ENCODE measurements at regions not wholly inside any gene's neighbourhood (a gene's known extent, or its start where the extent isn't known, plus 50 kb on each side); places are given as distances from the start of the nearest gene placed in this dataset.

DNA sequence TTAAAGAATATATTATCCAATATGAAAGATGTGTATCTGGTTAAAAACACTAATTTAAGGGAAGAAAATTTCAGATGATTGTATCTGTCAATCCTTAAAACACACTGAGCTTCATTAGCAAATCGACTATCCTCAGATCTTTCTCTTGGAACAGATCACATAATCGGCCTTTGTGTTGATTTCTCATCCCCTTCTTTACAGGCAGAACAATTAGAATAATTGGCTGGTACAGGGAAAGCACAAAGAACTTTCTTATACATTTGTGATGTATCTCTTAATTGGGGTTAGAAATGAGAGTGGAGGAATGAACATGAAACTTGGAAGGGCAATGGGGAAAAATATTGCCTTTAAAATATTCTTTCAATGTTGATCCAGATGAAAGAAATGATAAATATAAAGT lies 662.1 kb downstream of the TLE4 start:
- no peaks in the 10 kb centered on the region for H3K9me3 ChIP-seq (ENCODE audit: insufficient read depth, low read depth)
- no peak for DNase-seq

DNA sequence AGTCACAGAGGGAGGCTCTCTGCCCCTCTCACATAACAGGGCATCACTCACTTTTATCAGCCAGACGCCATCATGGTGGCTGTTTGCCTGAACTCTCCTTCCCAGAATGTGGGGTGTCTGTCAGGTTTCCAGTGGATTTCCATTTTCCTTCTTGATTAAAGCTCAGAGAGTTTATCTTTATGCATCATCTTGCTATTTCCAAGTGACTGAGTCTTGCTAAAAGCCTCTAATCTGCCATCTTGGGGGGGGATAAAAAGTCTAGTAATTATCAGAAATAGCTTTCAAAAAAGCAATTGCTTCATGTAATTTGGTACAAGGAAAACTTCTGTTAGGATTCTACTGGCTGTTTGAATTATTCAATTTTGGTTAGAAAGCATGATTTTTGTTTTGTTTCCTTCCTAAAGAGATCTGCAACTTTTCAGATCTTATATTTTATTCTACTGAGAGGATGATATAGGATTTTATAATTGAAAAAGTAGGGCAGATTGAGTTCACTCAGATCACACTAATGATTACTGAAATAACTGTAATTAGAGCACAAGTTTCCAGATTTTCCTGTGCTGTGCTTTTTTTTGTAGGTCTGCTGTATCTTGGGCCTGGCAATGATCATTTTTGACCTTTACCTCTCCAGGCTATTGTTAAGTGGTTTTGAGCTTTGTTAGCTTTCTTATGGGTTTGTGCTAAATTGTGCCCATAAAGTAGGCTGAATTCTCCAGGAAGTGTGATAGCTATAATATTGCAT lies 661.5 kb downstream of the TLE4 start:
- H3K27me3 ChIP-seq (ENCODE audit: insufficient read depth, low read depth): no peaks in the 10 kb centered on the region
- H3K9me3 ChIP-seq (ENCODE audit: insufficient read depth, low read depth): no peaks in the 10 kb centered on the region
- H3K36me3 ChIP-seq (ENCODE audit: low read depth): no peaks in the 10 kb centered on the region
- no peak overlapping the region for H3K4me3 ChIP-seq
- H2AFZ ChIP-seq: no peak overlapping the region
- ChIA-PET POLR2A (ENCODE audit: unreplicated experiment) (no interaction called here), CTCF (no interaction called here)
- H3K79me2 ChIP-seq (ENCODE audit: low read depth): no peaks in the 10 kb centered on the region
- intact Hi-C loops (cut with micrococcal nuclease; ENCODE audit: unreplicated experiment): no loop called here
- H3K4me2 ChIP-seq: no peak overlapping the region
- H3K9me2 ChIP-seq (ENCODE audit: insufficient read depth): no peaks in the 10 kb centered on the region; the same call in 1 of the 2 replicates
- no peaks in the 10 kb centered on the region for H3K4me1 ChIP-seq (replicated peaks; ENCODE audit: insufficient read depth)
- DNase-seq: no peak
- BruUV-seq (replicated peaks): no TSS peak
- H3F3A ChIP-seq (ENCODE audit: insufficient read depth, low read depth): no peaks in the 10 kb centered on the region
- TF ChIP-seq, protein P1, sequence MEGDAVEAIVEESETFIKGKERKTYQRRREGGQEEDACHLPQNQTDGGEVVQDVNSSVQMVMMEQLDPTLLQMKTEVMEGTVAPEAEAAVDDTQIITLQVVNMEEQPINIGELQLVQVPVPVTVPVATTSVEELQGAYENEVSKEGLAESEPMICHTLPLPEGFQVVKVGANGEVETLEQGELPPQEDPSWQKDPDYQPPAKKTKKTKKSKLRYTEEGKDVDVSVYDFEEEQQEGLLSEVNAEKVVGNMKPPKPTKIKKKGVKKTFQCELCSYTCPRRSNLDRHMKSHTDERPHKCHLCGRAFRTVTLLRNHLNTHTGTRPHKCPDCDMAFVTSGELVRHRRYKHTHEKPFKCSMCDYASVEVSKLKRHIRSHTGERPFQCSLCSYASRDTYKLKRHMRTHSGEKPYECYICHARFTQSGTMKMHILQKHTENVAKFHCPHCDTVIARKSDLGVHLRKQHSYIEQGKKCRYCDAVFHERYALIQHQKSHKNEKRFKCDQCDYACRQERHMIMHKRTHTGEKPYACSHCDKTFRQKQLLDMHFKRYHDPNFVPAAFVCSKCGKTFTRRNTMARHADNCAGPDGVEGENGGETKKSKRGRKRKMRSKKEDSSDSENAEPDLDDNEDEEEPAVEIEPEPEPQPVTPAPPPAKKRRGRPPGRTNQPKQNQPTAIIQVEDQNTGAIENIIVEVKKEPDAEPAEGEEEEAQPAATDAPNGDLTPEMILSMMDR (conservative IDR thresholded peaks at IDR 0.05): no peak
- TF ChIP-seq EZH2 (IDR thresholded peaks at IDR 0.05; ENCODE audit: low read depth): no peak
- no peaks in the 10 kb centered on the region for H4K20me1 ChIP-seq (ENCODE audit: insufficient read depth)
- H3K27ac ChIP-seq: no peak overlapping the region

More for the DNA sequence above, 662.1 kb downstream of the TLE4 start:
- Histone ChIP-seq H3K9me2 (ENCODE audit: insufficient read depth) (no peaks in the 10 kb centered on the region), H3K4me2 (no peak overlapping the region), H3K27me3 (ENCODE audit: insufficient read depth, low read depth) (no peaks in the 10 kb centered on the region), H2AFZ (no peak overlapping the region), H3F3A (ENCODE audit: insufficient read depth, low read depth) (no peaks in the 10 kb centered on the region), H3K4me3 (no peak overlapping the region), H3K4me1 (replicated peaks; ENCODE audit: insufficient read depth) (no peaks in the 10 kb centered on the region), H3K79me2 (ENCODE audit: low read depth) (no peaks in the 10 kb centered on the region), H3K27ac (no peak overlapping the region), H3K36me3 (ENCODE audit: low read depth) (no peaks in the 10 kb centered on the region), H4K20me1 (ENCODE audit: insufficient read depth) (no peaks in the 10 kb centered on the region)
- ChIA-PET CTCF (no interaction called here), POLR2A (ENCODE audit: unreplicated experiment) (no interaction called here)
- intact Hi-C loops (cut with micrococcal nuclease; ENCODE audit: unreplicated experiment): no loop called here
- TF ChIP-seq EZH2 (IDR thresholded peaks at IDR 0.05; ENCODE audit: low read depth): no peak
- TF ChIP-seq, protein P1 (conservative IDR thresholded peaks at IDR 0.05): no peak
- BruUV-seq (replicated peaks): no TSS peak

DNA sequence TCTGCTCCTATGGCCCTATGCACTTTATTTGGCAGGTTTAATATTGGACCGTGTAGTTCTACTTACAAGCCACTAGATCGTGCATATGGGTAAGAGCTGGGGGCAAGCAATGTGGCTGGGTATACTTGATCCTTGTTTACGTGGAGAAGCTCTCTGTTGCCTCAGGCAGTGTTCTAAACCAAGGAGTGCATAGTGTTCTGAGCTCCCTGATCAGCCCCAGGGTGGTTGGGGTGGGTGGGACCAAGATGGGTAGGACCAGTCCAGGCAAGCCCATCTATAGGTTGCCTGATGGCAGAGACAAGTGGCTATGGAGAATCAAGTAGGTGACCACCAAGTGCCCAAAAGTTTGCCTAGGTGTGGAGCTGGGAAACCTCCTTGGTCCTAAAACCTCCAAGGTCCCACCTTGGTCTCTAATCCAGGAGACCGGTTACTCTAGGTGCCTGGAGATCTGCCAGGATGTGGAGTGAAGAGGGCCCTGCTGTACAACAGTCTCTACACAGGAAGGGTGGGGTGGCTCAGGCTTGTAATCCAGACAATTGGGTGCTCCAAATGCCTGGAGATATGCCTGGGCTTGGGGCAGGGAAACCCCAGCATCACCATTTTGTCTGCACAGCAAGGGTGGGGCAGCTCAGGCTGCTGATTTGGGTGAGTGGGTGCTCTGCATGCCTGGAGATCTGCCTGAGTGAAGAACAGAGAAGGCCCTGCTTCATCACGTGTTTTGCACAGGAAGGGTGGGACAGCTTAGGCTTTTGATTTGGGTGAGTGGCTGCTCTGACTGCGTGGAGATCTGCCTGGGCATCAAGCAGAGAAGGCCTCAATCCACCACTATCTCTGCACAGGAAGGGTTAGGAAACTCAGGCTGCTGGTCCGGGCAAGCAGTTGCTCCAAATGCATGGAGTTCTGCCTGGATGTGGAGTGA lies 659.8 kb downstream of the TLE4 start:
- Histone ChIP-seq H3K27ac (no peak overlapping the region), H3K27me3 (ENCODE audit: insufficient read depth, low read depth) (no peaks in the 10 kb centered on the region), H4K20me1 (ENCODE audit: insufficient read depth) (no peaks in the 10 kb centered on the region), H3K9me2 (ENCODE audit: insufficient read depth) (no peaks in the 10 kb centered on the region; the same call in 1 of the 2 replicates), H2AFZ (no peak overlapping the region), H3K9me3 (ENCODE audit: insufficient read depth, low read depth) (no peaks in the 10 kb centered on the region), H3K4me1 (replicated peaks; ENCODE audit: insufficient read depth) (no peaks in the 10 kb centered on the region), H3F3A (ENCODE audit: insufficient read depth, low read depth) (no peaks in the 10 kb centered on the region), H3K36me3 (ENCODE audit: low read depth) (no peaks in the 10 kb centered on the region), H3K79me2 (ENCODE audit: low read depth) (no peaks in the 10 kb centered on the region), H3K4me3 (no peak overlapping the region), H3K4me2 (no peak overlapping the region)
- ChIA-PET CTCF (no interaction called here), POLR2A (ENCODE audit: unreplicated experiment) (no interaction called here)
- no TSS peak for BruUV-seq (replicated peaks)
- DNase-seq: no peak
- intact Hi-C loops (cut with micrococcal nuclease; ENCODE audit: unreplicated experiment): no loop called here
- TF ChIP-seq, protein P1 (conservative IDR thresholded peaks at IDR 0.05): no peak
- no peak for TF ChIP-seq EZH2 (IDR thresholded peaks at IDR 0.05; ENCODE audit: low read depth)
